Activated T-cell treated with anti-CD3 and anti-CD28 coated beads, Interleukin-2, amount 50 U/mL, for 48 hours (primary cell): ENCODE measurements at regions not wholly inside any gene's neighbourhood (a gene's known extent, or its start where the extent isn't known, plus 50 kb on each side); places are given as distances from the start of the nearest gene placed in this dataset.

Source experiments
- DNase-seq, 2 experiments: peaks; one replicate each; pipeline ENCODE4 v3.0.0-alpha.2; 2020

DNA sequence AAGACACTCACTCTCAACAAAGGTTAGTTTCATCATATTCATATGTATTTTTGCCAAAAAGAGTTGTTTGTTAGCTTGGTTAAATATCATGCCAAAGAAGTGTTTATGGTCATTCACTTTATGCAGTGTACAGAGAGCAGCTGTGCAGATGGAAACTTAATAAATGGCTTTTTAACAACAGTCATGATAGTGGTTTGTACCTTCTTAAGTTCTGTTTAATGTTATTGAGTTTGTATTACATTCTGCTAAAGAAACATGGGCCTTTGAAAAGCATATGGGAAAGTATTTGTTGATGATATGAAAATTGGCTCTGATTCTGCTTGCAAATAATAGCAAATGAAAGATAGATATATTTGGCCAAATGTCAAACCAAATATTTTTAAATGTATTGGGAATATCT lies 607.3 kb downstream of the NCAM2 start:
- DNase-seq, result no peak

DNA sequence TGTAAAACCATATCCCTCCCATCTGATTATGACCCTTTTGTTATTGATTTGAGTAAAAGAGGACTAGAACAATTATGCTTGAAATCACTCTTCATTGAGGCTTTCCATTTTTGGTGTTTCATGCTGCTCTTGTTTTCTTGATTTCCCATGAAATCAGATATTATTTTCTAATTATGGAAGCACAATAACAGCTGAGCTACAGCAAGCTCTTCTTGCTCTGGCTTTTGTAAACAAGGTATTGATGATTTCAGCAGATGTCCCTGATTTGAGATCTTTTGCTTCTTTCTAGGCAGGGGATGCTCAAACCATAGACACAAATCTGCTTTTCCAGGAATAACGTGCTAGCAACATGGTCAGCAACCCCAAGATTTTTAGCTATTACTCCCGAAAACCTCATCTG lies 607.8 kb downstream of the NCAM2 start:
- no peak for DNase-seq

DNA sequence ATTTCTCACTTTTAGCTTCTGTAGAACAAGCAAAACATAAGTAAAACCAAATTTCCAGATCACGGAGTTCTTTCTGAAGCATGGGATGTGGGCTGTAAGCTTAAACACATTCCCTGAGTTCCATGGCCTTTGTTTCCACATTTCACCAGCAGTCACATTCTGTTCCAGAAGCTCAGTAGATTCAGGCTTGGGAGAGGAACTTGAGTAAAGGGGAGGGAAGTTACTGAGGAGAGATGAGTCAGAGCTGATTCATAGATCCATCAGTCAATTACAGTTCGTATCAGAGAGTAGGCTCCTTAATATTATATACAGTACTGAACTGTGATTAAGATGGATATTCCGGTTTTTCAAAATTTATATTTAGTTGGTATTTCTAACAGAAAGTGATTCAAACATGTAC lies 614.3 kb downstream of the NCAM2 start:
- no peak for DNase-seq

DNA sequence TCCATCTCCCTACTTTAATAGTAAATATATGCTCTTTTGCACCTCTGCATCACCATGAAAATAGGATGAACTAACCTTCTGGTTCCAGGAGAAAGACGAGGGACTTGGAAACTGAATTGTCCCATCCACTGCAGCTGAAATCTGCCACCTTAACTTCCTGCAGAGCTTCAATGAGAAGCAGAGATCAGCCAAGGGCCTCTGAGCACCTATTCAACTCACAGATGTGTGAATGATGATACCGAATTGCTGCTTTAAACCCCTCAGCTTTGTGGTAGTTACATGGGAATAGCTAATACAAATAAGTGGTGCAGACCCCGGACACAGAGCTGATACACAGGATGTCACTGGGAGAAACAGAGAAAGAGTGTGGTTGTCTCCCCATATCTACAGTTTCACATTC lies 616.8 kb downstream of the NCAM2 start:
- no peak for DNase-seq

DNA sequence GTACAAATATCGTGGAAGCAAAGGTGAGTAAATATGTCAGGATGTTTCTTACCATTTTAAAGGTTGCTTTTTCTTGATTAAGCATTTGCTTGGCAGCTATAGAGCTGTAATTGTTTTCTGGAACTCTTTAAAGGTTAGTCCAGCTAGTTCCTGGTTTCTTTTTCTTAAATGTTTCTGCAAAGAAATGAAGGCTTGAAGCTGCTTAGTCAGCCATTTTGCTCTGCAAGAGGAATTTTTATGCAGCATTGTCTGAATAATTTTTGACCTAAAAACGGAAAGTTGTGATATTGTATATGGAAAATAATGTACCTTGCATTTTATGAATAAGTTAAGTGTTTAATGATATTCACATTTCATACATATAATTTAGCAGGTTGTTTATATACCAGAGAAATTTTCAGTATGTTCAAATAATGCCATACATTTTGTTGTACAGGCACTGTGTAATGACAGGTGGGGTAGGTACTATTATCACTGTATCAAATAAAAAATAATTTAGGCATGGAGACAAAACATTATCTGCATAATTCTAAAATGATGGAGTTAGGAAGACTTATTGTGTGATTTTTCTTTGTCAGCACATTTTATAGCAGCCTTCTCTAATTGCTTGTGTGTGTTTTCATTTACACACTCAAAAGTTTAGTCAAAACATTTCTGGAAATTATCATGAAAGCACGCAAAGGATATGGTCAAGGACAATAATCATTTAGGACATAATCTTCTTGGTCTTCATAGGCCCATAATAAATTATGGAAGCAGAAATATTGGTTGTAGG lies 624.4 kb downstream of the NCAM2 start:
- no peak for DNase-seq

DNA sequence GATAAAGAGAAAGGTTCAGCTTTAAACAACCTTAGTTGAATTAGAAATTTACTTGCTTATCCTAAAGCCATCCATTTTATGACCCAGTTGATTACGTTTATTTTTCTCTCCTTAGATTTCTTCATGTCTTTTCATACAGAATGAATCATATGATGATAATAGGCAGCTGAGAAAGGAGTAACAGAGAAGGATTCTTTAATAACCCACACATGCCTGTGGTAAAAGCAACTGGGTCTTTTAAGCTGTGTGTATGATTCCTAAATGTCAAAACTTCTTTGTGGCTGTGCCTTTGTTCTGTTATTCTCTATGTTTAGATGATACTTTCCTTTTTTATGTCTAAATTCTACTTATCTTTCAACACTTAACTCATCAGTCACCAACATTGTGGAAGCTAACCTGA lies 626.5 kb downstream of the NCAM2 start:
- no peak for DNase-seq

DNA sequence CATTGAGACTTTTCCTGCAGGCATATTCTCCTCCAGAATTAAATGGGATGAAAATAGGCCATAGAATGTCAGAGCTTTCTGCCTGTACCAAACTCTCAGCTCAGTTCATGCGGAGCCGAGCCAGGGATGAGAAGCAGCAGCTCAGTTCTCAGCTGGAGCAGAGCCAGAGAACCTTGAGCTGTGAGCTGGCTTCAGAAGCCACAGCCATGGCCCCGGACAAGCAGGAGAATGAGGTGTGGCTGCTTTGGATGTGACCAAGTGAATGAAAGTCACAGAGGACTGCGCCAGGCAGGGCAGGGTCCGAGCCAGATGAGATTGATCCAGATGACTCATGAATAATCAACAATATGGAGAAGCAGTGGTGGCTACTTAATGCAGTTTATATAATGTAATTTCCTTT lies 633.8 kb downstream of the NCAM2 start:
- no peak for DNase-seq

DNA sequence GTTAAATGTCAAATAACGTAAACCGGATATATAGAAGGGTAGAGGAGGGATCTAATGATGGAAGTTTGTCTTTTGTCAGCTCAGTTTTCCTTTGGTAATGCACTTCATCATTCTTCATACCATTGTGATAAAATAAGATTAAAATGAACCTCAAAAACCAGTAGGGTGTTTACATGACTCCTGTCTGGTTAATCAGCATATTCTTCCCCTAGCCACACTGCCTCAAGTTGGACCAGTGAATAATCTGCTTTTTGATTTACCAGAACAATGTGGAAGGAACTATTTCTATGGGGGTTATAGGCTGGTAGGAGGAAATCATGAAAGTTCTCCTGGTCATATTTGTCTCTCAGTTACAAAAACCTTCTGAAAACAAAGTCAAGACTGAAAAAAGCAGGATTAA lies 634.7 kb downstream of the NCAM2 start:
- no peak for DNase-seq

DNA sequence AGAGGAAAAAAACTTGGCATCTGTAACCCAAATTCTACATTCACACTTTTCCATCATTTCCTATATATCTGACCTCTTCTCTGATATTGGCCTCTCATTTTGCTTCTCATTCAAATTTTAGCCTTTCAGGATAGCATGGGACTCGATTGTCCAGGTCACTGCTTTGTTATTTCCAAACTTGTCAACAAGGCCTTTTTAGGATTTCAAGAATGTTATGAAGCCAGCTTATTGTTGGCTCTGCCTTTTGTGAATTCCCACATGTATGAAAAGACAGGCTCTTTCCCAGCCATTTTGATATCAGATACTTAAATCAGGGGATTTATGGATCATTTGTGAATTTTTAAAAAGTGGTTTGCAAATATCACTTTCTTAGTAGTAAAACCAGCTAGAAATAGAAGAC lies 663.5 kb downstream of the NCAM2 start:
- DNase-seq, result no peak

DNA sequence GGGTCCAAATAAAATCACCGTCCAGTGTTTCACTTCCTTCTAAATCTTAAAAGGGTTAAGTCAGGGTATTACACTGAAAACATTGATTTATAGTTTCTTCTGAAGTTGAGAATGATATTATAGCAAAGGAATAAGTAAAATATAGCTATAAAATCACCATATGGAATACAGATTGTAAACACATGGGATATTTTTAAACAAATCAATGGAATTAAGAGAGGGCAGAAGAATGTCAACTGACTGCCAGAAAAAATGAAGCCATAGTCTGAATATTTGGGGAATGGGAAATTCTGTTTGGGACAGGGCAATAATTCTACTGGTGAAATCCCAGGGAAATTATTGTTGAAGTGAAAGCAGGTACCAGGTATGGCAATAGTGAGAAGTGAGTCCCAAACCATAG lies 664.6 kb downstream of the NCAM2 start:
- DNase-seq, result no peak

DNA sequence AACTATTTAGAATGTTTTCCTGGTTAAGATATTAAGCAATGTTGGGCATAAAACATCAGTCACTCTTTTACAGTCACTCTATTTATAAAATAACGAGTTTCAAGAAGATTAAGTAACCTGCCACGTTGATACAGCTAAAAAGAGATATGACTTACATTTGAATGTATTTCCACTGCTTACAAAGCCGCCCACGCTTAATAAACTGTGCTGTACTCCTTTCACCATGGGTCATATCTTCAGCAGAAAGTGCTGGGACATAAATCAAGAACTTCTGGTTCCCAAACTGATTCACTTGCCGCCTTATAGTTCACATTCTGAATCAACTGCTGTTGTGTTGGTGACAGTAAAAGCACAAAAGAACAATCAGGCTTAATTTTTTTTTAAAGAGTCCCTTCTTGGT lies 666.7 kb downstream of the NCAM2 start:
- DNase-seq, result no peak

DNA sequence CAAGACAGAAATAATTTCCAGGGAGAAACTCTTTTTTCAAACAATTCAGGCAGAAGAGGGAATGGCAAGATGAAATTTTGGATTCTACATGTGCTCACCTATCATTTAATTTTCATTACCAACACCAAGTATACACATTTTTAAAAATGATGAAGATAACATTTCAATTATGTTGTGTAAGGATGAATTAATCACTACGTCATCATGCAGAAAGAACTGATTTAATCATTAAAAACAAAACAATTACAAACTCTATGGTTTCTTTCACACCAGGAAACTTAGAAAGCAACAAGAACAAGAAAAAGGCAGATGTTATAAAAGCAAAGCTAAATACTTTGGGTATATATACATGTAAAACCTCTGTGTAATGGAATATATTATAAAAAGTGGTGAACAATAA lies 668.5 kb downstream of the NCAM2 start:
- DNase-seq, result no peak

DNA sequence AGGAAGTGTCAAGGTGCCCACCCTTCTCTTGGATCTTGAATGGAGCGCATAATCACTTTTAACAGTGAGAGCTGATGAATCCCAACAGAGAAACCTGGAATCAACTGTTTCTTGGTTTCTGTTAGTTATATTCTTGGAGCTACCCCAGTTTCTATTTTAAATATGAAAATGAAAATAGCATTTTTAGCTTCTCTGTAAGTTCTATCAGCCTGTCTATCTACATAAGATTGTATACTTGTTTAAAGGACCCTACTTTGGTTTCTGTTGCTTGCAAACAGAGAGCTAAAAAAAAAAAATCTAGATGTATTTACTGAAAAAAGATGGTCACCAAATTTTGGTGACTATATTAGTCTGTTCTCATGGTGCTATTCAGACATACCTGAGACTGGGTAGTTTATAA lies 670.0 kb downstream of the NCAM2 start:
- DNase-seq, result no peak

DNA sequence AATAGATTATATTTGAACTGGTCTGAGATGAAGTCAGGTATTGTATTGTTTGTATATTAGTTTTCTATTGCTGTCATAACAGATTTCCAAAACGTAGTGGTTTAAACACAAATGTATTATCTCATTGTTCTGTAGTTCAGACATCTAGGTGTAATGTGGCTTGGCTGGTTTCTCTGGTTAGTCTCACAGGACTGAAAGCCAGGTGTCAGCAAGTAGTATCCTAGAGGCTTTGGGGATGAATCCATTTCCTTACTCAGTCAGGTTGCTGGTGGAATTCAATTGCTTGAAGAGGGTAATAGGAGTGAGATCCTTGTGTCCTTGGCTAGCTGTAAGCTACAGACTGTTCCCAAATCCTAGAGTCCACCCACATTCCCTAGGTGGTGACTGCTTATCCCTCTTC lies 675.8 kb downstream of the NCAM2 start:
- no peak for DNase-seq

DNA sequence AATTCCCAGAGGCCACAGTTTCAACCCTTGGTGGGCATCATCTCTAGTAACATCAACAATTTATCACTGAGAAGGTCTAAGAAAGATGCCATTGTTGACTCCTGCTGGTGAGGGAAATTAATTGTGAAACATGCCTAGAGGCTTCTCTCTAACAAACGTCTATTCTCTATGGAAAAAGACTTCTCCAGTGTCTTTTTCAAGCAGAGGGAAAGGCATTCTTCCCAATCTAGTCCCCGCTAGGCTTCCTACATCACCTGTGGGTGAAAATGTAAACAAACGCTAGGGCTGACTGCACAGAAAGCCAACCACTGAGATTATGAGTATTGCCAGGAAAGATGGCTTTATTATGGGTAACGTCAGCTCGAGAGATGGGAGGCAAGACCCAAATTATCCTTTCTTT lies 677.4 kb downstream of the NCAM2 start:
- DNase-seq, result no peak

DNA sequence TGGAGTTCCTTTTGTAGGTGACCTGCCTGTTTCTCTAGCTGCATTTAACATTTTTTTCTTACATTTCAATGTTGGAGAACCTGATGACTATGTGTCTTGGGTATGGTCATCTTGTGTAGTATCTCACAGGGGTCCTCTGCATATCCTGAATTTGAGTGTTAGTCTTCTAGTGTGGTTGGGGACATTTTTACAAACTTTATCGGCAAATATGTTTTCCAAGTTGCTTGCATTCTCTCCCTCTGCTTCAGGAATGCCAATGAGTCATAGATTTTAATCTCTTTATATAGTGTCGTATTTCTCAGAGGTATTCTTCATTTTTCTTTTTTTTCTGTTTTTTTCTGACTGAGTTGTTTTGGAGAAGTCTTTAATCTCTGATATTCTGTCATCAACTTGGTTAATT lies 684.0 kb downstream of the NCAM2 start:
- DNase-seq, result no peak

DNA sequence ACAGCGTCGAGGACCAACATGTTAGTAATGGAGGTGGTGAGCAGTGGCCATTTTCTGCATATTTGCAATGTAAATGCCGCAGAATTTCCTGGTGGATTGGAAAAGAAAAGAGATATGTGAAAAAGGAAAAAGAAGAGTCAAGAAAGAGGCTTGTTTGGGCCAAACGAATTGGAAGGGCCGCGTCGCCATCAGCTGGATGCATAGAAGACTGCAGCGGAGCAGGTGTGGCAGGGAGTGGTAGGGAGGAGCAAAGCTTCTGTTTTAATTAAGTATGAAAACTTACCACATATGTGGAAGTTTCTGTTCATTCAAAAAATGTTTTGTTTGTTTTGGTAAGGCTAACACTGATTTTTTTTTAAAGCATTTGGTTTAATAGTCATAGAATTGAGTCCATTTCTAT lies 690.7 kb downstream of the NCAM2 start:
- DNase-seq, result no peak

DNA sequence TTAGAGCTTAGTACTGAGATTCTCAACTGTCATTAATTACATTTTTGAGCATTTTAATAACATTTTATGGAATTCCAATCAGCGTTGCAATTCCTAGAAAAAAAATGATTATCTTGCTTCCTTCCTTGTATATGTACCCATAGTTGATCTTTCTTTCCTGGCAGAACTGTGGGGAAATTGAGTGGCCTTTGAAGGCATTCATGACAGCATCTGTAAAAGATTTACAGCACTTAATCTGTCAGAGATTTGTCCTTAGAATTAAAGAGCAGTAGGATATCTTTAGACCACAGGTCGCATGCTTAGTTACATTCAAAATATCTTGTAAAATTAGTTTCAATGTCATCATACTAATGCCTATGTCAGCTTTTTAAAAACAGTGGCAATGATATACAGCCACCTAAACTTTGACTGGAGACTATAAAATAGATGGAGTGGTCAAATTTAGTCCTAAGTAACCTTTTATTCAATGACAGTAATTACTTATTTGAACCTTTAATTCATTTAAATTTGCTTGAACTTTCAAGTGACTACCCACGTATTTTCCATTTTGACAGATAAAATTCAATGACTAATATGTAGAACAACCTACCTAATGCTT lies 692.0 kb downstream of the NCAM2 start:
- DNase-seq, result no peak

DNA sequence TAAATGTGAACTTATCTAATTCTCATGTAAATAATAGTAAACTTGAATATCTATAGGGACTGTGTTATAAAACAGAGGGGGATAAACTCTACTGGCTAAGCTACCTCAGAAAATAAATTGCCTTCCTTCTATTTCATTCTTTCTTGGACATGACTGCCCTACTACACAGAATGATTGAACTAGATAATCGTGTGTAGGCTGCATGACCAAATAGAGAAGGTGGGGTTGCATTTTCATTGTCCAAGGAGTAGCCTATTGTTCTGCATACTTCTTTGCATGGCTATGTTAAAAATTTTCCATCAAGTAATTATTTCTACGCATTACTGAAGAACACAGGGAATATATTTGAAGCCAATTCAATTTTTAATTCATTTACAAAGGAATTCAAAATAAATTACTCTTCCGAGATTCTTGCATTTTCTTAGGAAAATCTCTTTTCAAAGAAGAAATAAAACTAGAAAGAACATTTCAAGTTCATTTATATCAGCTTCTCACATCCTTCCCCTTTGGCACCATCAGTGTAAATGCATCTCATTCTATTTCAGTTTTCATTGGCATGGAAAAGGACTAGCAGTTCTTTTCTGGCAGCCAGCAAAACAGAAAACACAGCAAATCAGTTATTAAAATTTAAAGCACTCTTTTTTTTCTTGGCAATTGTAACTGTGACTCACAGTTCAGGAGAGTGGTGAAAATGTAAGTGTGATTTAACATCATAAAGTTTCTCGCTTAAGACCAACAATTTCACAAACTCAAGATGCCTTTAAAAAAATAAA lies 714.7 kb downstream of the NCAM2 start:
- DNase-seq, result no peak

DNA sequence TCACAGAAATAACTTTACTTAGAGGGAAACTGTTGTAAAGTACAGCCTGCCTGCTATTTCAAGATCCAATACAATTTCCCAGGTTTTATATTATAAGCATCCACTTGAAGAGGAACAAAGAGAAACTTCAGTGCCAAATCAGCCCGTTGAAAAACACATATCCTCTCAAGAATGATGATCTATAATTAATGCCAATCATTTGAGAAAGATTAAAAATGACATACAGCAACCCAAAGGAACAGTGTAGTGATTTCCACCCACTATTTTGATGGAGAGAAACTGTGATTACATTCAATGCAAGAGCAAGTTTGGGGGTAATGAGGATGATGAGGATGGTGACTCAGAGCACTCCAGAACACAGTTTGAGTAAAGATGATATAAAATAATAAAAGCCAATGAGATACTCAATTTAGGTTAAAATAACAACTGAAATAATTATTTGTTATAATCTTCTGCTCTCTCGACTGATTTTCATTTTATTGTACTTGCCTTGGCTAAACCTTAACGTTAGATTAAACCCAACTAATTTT lies 715.5 kb downstream of the NCAM2 start:
- no peak for DNase-seq

DNA sequence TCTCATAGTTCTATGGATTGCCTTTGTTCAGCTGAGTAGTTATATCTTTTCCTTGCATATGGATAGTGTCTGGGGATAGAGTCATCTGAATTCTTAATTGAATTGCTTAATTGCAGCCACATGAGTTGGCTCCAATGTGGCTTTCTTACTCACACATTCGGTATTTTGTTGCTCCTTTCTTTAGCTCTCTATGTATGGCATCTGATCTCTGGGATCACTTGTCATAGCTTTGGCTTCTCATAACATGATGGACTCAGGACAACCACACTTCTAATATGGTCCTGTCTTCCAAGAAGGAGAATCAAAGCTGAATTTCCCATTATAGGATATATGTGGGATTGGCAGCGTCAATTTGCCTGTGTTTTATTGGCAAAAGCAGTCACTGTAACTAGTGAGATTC lies 716.2 kb downstream of the NCAM2 start:
- DNase-seq, result no peak

DNA sequence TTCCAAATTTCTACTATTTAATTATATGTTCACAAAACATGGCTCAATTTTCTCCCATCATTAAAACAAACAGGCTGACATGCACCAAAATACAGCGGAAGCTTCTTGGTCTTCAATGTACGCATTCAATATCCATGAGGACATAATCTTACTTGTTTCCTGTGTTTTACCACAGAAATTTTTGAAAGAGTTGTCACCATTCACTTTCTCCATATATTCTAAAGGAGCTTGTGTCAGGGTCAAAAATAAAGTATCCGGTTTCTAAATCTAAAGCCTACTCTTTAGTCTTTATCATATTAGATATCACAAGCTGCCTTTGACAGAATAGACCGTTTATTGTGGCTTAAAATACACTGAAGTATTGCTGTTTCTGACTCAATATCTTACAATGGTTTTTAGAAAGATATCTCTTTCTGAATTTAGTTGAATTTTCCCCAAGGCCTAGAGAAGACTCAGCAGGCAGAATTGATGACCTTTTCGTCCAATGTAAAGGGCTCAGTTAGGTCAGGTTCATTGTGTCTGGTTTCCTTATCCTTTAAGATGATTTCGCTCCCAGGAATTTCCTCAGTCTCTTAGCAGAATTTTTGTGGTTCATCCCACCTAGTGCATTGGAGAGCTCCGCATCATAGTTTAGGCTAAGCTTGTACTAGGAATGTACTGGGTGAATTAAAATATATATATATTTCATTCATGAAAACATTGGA lies 717.2 kb downstream of the NCAM2 start:
- no peak for DNase-seq

DNA sequence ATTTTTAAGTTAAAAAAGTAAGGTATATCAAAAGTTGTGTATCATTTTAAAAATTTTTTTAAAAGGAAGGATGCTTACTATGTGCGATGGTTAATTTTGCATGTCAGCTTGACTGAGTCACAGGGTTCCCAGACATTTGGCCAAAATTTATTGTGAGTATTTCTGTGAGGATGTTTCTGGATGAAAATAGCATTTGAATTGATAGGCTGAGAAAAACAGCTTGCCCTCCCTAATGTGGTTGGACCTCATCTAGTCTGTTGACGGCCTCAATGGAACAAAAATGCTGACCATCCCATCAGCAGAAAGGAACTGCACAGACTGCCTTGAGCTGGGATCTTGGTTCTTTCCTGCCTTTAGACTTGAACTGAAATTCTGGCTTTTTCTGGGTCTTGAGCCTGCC lies 724.5 kb downstream of the NCAM2 start:
- no peak for DNase-seq
